ENCODE measurements at regions not wholly inside any gene's neighbourhood (a gene's known extent, or its start where the extent isn't known, plus 50 kb on each side); places are given as distances from the start of the nearest gene placed in this dataset.

GRCh38 chr2:53455094-53455493 is 312.5 kb upstream of the CHAC2 start:
- TF ChIP-seq CTCF (IDR thresholded peaks at IDR 0.05; ENCODE audit: low read length) (no peak), EZH2 (optimal IDR thresholded peaks at IDR 0.05; ENCODE audit: low read depth, low read length) (no peak), EZH2phosphoT487 (IDR thresholded peaks at IDR 0.05; ENCODE audit: low read length) (no peak)
